Effector memory CD8-positive, alpha-beta T cell (primary cell): ENCODE measurements at regions not wholly inside any gene's neighbourhood (a gene's known extent, or its start where the extent isn't known, plus 50 kb on each side); places are given as distances from the start of the nearest gene placed in this dataset.
"Not testable (repeated sequence)": the region's sequence is repeated elsewhere in the genome, so short reads cannot be mapped to it uniquely, and the experiment has no call there.

Experiments
- ATAC-seq: fragments of 150-1000 bp; cut with Tn5 transposase; replicated peaks from 2 replicates; pipeline ENCODE4 v1.10.0; 2021; ENCODE audit warnings: mild to moderate bottlenecking, moderate library complexity
- DNase-seq, 3 experiments: peaks; one replicate each; pipeline ENCODE4 v3.0.0; 2021
- H3K27ac Mint-ChIP-seq, 2 donors: one replicate each; pipeline ENCODE4 v1.8.0; 2022; ENCODE audit warnings: mild to moderate bottlenecking in 2 of 2, mixed read lengths in 2 of 2, moderate library complexity in 2 of 2
- H3K27me3 Mint-ChIP-seq, 2 donors: one replicate each; pipeline ENCODE4 v1.8.0; 2022; ENCODE audit warnings: mixed read lengths in 2 of 2
- H3K36me3 Mint-ChIP-seq: one replicate; pipeline ENCODE4 v1.8.0; 2022; ENCODE audit warnings: mild to moderate bottlenecking, moderate library complexity, mixed read lengths; ENCODE audit not compliant: insufficient read depth
- H3K4me1 Mint-ChIP-seq, 2 donors: one replicate each; pipeline ENCODE4 v1.8.0; 2022; ENCODE audit warnings: low read depth in 2 of 2, mixed read lengths in 2 of 2
- H3K4me3 Mint-ChIP-seq, 2 donors: one replicate each; pipeline ENCODE4 v1.8.0; 2022; ENCODE audit warnings: mild to moderate bottlenecking in 2 of 2, mixed read lengths in 2 of 2, moderate library complexity in 2 of 2
- H3K9me3 Mint-ChIP-seq, 2 donors: one replicate each; pipeline ENCODE4 v1.8.0; 2022; ENCODE audit warnings: mixed read lengths in 2 of 2

DNA sequence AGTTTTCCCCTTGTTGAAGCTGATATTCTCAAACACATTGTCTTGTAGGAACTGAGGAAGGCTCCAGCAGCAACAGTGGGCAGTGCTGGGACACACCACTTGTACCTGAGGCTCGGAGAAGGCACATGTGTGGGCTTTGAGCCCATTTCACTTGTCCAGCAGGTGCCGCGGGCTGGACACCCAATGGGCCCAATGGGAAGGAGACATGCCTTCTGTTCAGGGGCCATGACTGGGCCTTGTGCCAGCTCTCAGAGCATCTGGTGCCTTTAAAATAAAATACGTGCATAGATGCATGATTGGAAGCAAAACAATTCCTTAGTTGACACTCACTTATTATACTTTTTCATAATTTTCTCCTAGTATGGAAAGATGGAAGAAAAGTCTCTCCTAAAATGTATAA lies 334.2 kb downstream of the KLF13 start:
- no peaks in the 10 kb centered on the region for H3K4me1 Mint-ChIP-seq
- H3K27ac Mint-ChIP-seq: no peak overlapping the region
- peaks cover 13 to 42% of the 10 kb centered on the region in 2 donors for H3K27me3 Mint-ChIP-seq

DNA sequence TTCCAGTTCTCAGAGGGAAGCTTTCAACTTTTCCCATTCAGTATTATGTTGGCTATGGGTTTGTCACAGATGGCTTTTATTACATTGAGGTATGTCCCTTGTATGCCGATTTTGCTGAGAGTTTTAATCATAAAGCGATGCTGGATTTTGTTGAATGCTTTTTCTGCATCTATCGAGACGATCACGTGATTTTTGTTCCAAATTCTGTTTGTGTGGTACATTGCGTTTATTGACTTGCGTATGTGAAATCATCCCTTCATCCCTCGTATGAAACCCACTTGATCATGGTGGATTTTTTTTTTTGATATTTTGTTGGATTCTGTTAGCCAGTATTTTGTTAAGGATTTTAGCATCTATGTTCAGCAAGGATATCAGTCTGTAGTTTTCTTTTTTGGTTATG lies 339.1 kb downstream of the KLF13 start:
- H3K9me3 Mint-ChIP-seq, DNase-seq, H3K4me1 Mint-ChIP-seq, H3K36me3 Mint-ChIP-seq, H3K27ac Mint-ChIP-seq, H3K4me3 Mint-ChIP-seq, ATAC-seq: not testable (repeated sequence)
- peaks cover 33 to 35% of the 10 kb centered on the region in 2 donors for H3K27me3 Mint-ChIP-seq

More for the DNA sequence above, 334.2 kb downstream of the KLF13 start:
- Mint-ChIP-seq H3K4me3 (no peak overlapping the region), H3K36me3 (no peaks in the 10 kb centered on the region), H3K9me3 (no peaks in the 10 kb centered on the region)
- DNase-seq: no peak
- ATAC-seq: no peak

GRCh38 chr15:31669158-31669908 lies 342.7 kb downstream of the KLF13 start:
- H3K27me3 Mint-ChIP-seq: peaks cover 40 to 44% of the 10 kb centered on the region in 2 donors
- not testable (repeated sequence) for H3K9me3 Mint-ChIP-seq, H3K27ac Mint-ChIP-seq, ATAC-seq, H3K36me3 Mint-ChIP-seq, H3K4me1 Mint-ChIP-seq, DNase-seq, H3K4me3 Mint-ChIP-seq

DNA sequence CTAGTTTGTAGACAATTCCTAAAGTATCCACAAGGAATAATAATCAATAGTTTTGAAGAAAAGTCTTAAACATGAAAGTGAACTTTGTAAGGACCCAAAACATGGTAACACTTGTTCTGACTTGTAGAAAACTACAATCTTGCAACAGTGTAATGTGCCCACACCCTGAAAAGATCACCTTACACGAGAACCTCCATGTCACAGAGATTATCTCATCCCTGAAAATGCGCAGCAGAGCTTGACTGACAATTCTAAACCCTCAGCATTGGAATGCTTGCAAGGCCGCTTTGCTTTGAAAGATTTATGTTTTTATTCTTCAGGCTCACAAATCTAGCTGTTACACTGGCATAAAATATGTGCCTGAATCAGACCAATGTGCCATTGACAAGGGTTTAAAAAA lies 346.6 kb downstream of the KLF13 start:
- H3K27ac Mint-ChIP-seq, ATAC-seq, H3K4me3 Mint-ChIP-seq, H3K9me3 Mint-ChIP-seq, DNase-seq, H3K4me1 Mint-ChIP-seq, H3K36me3 Mint-ChIP-seq: not testable (repeated sequence)
- H3K27me3 Mint-ChIP-seq: peaks cover 24 to 30% of the 10 kb centered on the region in 2 donors

GRCh38 chr15:31681529-31682259 lies 348.6 kb upstream of the CHRNA7 start:
- H3K9me3 Mint-ChIP-seq, DNase-seq, ATAC-seq, H3K27ac Mint-ChIP-seq, H3K36me3 Mint-ChIP-seq, H3K4me1 Mint-ChIP-seq, H3K4me3 Mint-ChIP-seq: not testable (repeated sequence)
- H3K27me3 Mint-ChIP-seq: peaks cover 15 to 37% of the 10 kb centered on the region in 2 donors

DNA sequence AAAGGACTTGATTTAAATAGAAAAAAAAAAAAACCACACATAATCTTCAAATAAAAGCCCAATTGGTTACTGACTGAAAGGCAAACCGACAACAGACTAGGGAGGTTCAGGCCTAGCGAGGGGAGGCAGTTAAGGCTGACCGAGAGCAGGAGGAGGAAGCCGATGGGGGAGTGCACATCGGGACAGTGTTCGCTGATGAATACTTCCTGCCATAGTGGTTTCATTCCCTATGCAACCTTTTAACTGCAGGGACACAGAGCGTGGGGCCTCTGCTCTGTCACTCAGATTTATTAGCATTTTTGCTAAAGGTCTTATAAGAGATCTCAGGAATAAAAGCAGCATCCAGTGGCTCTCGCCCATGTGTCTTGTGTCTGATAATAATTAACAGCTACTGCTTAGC lies 343.2 kb upstream of the CHRNA7 start:
- not testable (repeated sequence) for H3K4me3 Mint-ChIP-seq, H3K36me3 Mint-ChIP-seq, H3K9me3 Mint-ChIP-seq, ATAC-seq, DNase-seq, H3K27ac Mint-ChIP-seq, H3K4me1 Mint-ChIP-seq
- H3K27me3 Mint-ChIP-seq: peaks cover 3 to 22% of the 10 kb centered on the region in 2 donors

- ATAC-seq, H3K4me1 Mint-ChIP-seq, H3K27me3 Mint-ChIP-seq, H3K36me3 Mint-ChIP-seq, H3K27ac Mint-ChIP-seq, DNase-seq, H3K4me3 Mint-ChIP-seq, H3K9me3 Mint-ChIP-seq: not testable (repeated sequence)
Observed at GRCh38 chr15:31696509-31696908, 333.8 kb upstream of the CHRNA7 start.

DNA sequence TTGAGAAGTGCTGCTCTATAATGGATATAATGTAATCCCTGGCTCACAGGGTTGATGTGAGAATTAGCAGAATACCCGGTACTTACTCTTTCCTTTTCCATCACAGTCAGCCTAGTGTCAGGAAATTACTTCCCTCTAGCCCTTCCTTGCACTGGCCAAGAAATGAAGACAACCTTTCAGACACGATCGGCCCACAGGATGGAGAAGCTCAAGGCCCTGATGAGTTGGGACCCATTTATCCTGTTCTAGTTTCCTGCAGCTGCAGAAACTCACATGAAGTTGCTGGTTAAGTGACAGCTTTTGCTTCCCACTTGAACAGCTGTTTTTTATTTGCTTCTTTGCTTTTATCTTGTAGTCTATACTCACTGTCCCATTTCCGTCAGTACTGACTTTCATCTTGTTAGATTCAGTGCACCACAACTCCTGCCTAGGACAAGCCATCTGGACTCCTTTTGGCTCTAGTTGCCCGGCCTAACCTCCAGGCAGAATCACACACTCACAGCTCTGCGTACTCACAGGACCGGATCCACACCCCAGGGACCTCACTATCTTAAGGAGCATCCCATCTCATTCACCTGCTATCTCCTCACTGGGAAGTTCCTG lies 325.1 kb upstream of the CHRNA7 start:
- H3K27me3 Mint-ChIP-seq, H3K9me3 Mint-ChIP-seq, H3K36me3 Mint-ChIP-seq, ATAC-seq, H3K27ac Mint-ChIP-seq, H3K4me1 Mint-ChIP-seq, DNase-seq, H3K4me3 Mint-ChIP-seq: not testable (repeated sequence)

GRCh38 chr15:31707944-31708702 lies 322.2 kb upstream of the CHRNA7 start:
- not testable (repeated sequence) for DNase-seq, H3K27me3 Mint-ChIP-seq, H3K9me3 Mint-ChIP-seq, H3K27ac Mint-ChIP-seq, H3K4me3 Mint-ChIP-seq, H3K36me3 Mint-ChIP-seq, H3K4me1 Mint-ChIP-seq
- peak; percentile 46 for ATAC-seq

GRCh38 chr15:31708703-31709327 lies 321.5 kb upstream of the CHRNA7 start:
- H3K4me1 Mint-ChIP-seq, H3K4me3 Mint-ChIP-seq, H3K9me3 Mint-ChIP-seq, H3K27ac Mint-ChIP-seq, DNase-seq, H3K27me3 Mint-ChIP-seq, H3K36me3 Mint-ChIP-seq: not testable (repeated sequence)
- ATAC-seq: peak; percentile 68

DNA sequence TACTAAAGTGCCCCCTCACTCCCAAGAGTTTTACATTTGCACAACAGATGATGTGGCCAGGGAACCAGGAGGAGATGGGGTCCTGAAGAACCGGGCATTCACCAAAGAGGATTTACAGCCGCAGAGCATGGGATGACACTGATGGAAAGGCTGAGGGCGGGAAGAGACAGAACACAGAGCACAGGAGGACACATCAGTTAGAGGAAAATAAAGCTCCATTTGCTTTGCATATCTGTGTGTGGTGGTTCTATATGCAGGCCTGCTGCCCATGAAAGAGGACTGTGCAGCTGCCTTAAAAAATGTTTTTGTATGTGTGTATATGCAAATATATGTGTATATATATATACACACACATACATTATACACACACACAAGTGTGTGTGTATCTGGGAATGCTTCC lies 320.8 kb upstream of the CHRNA7 start:
- DNase-seq, ATAC-seq, H3K4me3 Mint-ChIP-seq, H3K4me1 Mint-ChIP-seq, H3K9me3 Mint-ChIP-seq, H3K36me3 Mint-ChIP-seq, H3K27ac Mint-ChIP-seq: not testable (repeated sequence)
- peaks cover 7 to 11% of the 10 kb centered on the region in 2 donors for H3K27me3 Mint-ChIP-seq

GRCh38 chr15:31710806-31711205 lies 319.5 kb upstream of the CHRNA7 start:
- peaks cover 7 to 11% of the 10 kb centered on the region in 2 donors for H3K27me3 Mint-ChIP-seq
- H3K9me3 Mint-ChIP-seq, ATAC-seq, H3K27ac Mint-ChIP-seq, H3K36me3 Mint-ChIP-seq, H3K4me1 Mint-ChIP-seq, DNase-seq, H3K4me3 Mint-ChIP-seq: not testable (repeated sequence)

GRCh38 chr15:31715208-31715607 lies 315.1 kb upstream of the CHRNA7 start:
- H3K27ac Mint-ChIP-seq, H3K9me3 Mint-ChIP-seq, H3K36me3 Mint-ChIP-seq, DNase-seq, H3K4me3 Mint-ChIP-seq, ATAC-seq, H3K4me1 Mint-ChIP-seq: not testable (repeated sequence)
- H3K27me3 Mint-ChIP-seq: peaks cover 7 to 11% of the 10 kb centered on the region in 2 donors
